Spleen (tissue), 11 donors: ENCODE measurements at regions not wholly inside any gene's neighbourhood (a gene's known extent, or its start where the extent isn't known, plus 50 kb on each side); places are given as distances from the start of the nearest gene placed in this dataset.

Source experiments
- DNase-seq: peaks from one replicate; pipeline ENCODE4 v3.0.0-alpha.2; 2020
- H3K27ac ChIP-seq, 8 donors: fragments of 200-600 bp; sonication (generic) in 7 of 8; 1 replicate in 4 of 8; 2 replicates in 4 of 8; pipeline versions ENCODE4 v1.5.0 to v1.8.0; 2016 to 2021; ENCODE audit warnings: inconsistent platforms in 4 of 8, mild to moderate bottlenecking in 4 of 8, moderate library complexity in 1 of 8
- H3K27me3 ChIP-seq, 7 donors: fragments of 200-600 bp; sonication (generic) in 6 of 7; replicated peaks in 1 of 7; 1 replicate in 4 of 7; 2 replicates in 3 of 7; pipeline versions ENCODE4 v1.5.0 to v1.8.0; 2016 to 2021; ENCODE audit warnings: inconsistent platforms in 3 of 7, mild to moderate bottlenecking in 1 of 7
- H3K36me3 ChIP-seq, 6 donors: fragments of 200-600 bp; sonication (generic) in 5 of 6; 1 replicate in 4 of 6; 2 replicates in 2 of 6; pipeline versions ENCODE4 v1.5.0 to v1.8.0; 2016 to 2021; ENCODE audit warnings: inconsistent platforms in 2 of 6
- H3K4me1 ChIP-seq, 6 donors: fragments of 200-600 bp; sonication (generic) in 5 of 6; 1 replicate in 3 of 6; 2 replicates in 3 of 6; pipeline versions ENCODE4 v1.5.0 to v1.8.0; 2016 to 2021; ENCODE audit warnings: inconsistent platforms in 3 of 6
- H3K4me3 ChIP-seq, 8 donors: fragments of 200-600 bp; sonication (generic) in 7 of 8; 1 replicate in 4 of 8; 2 replicates in 4 of 8; pipeline versions ENCODE4 v1.5.0 to v1.8.0; 2016 to 2021; ENCODE audit warnings: inconsistent platforms in 4 of 8, mild to moderate bottlenecking in 4 of 8, moderate library complexity in 2 of 8
- H3K9me3 ChIP-seq, 8 donors: fragments of 200-600 bp; sonication (generic) in 7 of 8; 1 replicate in 4 of 8; 2 replicates in 4 of 8; pipeline versions ENCODE4 v1.5.0 to v1.8.0; 2016 to 2021; ENCODE audit warnings: inconsistent platforms in 4 of 8
- CTCF ChIP-seq, 11 experiments: fragments of 200-600 bp in 7 of 11; fragments of 450-650 bp in 4 of 11; sonication (generic) in 4 of 11; IDR thresholded peaks in 8 of 11; conservative IDR thresholded peaks in 3 of 11; 1 replicate in 7 of 11; 2 replicates in 4 of 11; pipeline versions ENCODE4 v1.4.0 to v1.8.0; 2016 to 2021; ENCODE audit warnings: antibody characterized with exemption in 11 of 11, inconsistent platforms in 4 of 11, mild to moderate bottlenecking in 1 of 11
- POLR2A ChIP-seq, 3 donors: fragments of 450-650 bp; IDR thresholded peaks; one replicate each; pipeline ENCODE4 v1.5.1; 2017; ENCODE audit warnings: antibody characterized with exemption in 3 of 3, mild to moderate bottlenecking in 1 of 3
- POLR2AphosphoS5 ChIP-seq, 3 donors: sonication (generic); formaldehyde crosslinking; IDR thresholded peaks; one replicate each; pipeline ENCODE4 v1.5.1; 2017; ENCODE audit warnings: antibody characterized with exemption in 3 of 3
- WGBS, 5 donors: extraction: QIAGEN DNeasy Blood & Tissue Kit in 3 of 5; methylation state at CpG; one replicate each; pipeline versions ENCODE4 v1.1.5 to v1.1.7; 2013 to 2018; 5-methylcytosine and 5-hydroxymethylcytosine counted together
- intact Hi-C: fragments of 100-400 bp; cut with DNase I; formaldehyde crosslinking; loops from one replicate; pipeline ENCODE4 v1.15.0; 2023; ENCODE audit warnings: low total_unique reads
- donor health status: healthy with polysubstance abuse.
- donor health status: DM: no; HTN: no; CAD: no; lungs with moderate emphysema.
- donor health status: DM: no; HTN: no; CAD: no.
- donor health status: Bipolar disorder and iron deficiency.
- donor health status: healthy.
- donor health status: DM: no; HTN: no; CAD: no.
- donor health status: DM: yes; HTN: yes; CAD: no.

- TF ChIP-seq POLR2AphosphoS5 (IDR thresholded peaks at IDR 0.05) (no peak), POLR2A (IDR thresholded peaks at IDR 0.05) (no peak), CTCF (IDR thresholded peaks at IDR 0.05 in 8 of 11, conservative IDR thresholded peaks at IDR 0.05 in 3 of 11) (no peak)
- intact Hi-C loops: no loop called here
These were observed 1355.9 kb downstream of the SI start for GRCh38 chr3:163722405-163722804.

GRCh38 chr3:163721596-163721995 lies 1356.7 kb downstream of the SI start:
- no peaks in the 10 kb centered on the region for H3K4me1 ChIP-seq
- H3K4me3 ChIP-seq: no peak overlapping the region
- intact Hi-C loops: no loop called here
- 86 to 100% (median 90%) methylated on average over 6 of the region's 6 CpGs for WGBS, 5 donors
- H3K27me3 ChIP-seq: no peaks in the 10 kb centered on the region
- no peaks in the 10 kb centered on the region for H3K36me3 ChIP-seq
- H3K27ac ChIP-seq: no peak overlapping the region
- no peak for TF ChIP-seq POLR2AphosphoS5 (IDR thresholded peaks at IDR 0.05)
- DNase-seq: no peak
- peaks cover 0 to 28% (median 12%) of the 10 kb centered on the region in 8 donors for H3K9me3 ChIP-seq

More at GRCh38 chr3:163722405-163722804, 1355.9 kb downstream of the SI start:
- no peak for DNase-seq
- H3K27me3 ChIP-seq: no peaks in the 10 kb centered on the region
- no peak overlapping the region for H3K27ac ChIP-seq
- H3K9me3 ChIP-seq: peaks cover 0 to 24% (median 12%) of the 10 kb centered on the region in 8 donors
- no peak overlapping the region for H3K4me3 ChIP-seq
- H3K4me1 ChIP-seq: no peaks in the 10 kb centered on the region
- no peaks in the 10 kb centered on the region for H3K36me3 ChIP-seq
- 66 to 90% (median 84%) methylated on average over 2 of the region's 2 CpGs for WGBS, 5 donors

- Histone ChIP-seq H3K27ac (no peak overlapping the region), H3K27me3 (no peaks in the 10 kb centered on the region), H3K4me3 (no peak overlapping the region), H3K36me3 (no peaks in the 10 kb centered on the region), H3K9me3 (peaks cover 0 to 25% (median 12%) of the 10 kb centered on the region in 8 donors), H3K4me1 (no peaks in the 10 kb centered on the region)
- WGBS, 5 donors: 85 to 96% (median 92%) methylated on average over 4 of the region's 4 CpGs
- intact Hi-C loops: no loop called here
- no peak for DNase-seq
- TF ChIP-seq POLR2AphosphoS5 (IDR thresholded peaks at IDR 0.05) (no peak), POLR2A (IDR thresholded peaks at IDR 0.05) (no peak), CTCF (IDR thresholded peaks at IDR 0.05 in 8 of 11, conservative IDR thresholded peaks at IDR 0.05 in 3 of 11) (no peak)
These were observed 1360.9 kb downstream of the SI start for GRCh38 chr3:163717377-163717776.

- no peak for DNase-seq
- 82 to 93% (median 84%) methylated on average over 1 of the region's 1 CpG for WGBS, 5 donors
- intact Hi-C loops: no loop called here
These were observed 1369.9 kb downstream of the SI start for GRCh38 chr3:163708428-163708827.

More at GRCh38 chr3:163708428-163708827, 1369.9 kb downstream of the SI start:
- Histone ChIP-seq H3K4me3 (no peak overlapping the region), H3K4me1 (no peaks in the 10 kb centered on the region), H3K9me3 (peaks cover 0 to 3% (median 0%) of the 10 kb centered on the region in 8 donors), H3K36me3 (no peaks in the 10 kb centered on the region), H3K27me3 (no peaks in the 10 kb centered on the region), H3K27ac (no peak overlapping the region)
- TF ChIP-seq POLR2A (IDR thresholded peaks at IDR 0.05) (no peak), POLR2AphosphoS5 (IDR thresholded peaks at IDR 0.05) (no peak), CTCF (IDR thresholded peaks at IDR 0.05 in 8 of 11, conservative IDR thresholded peaks at IDR 0.05 in 3 of 11) (no peak)
